ENCODE measurements at regions not wholly inside any gene's neighbourhood (a gene's known extent, or its start where the extent isn't known, plus 50 kb on each side); places are given as distances from the start of the nearest gene placed in this dataset.

DNA sequence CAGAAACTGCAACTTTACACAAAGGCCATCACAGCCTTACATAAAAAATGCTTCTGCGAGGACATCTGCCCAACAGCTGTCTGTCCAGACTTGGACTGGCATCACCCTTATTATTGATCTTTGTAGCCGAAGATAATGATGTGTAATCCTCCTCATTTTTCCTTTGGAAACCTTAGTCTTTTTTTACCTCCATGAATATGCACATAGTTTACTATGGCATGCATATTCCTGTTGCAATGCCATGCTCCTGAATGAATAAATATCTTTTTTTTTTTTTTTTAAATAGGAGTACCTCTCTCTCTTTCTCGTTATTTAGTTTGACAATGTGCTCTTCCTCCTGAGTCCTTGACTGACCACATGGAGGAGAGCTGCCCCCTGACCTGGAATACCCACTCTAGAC, 409.6 kb upstream of the USP24 start:
- Histone ChIP-seq H2BK5ac (ENCODE audit: insufficient read length, low read length) (no peak overlapping the region), H3K79me2 (ENCODE audit: insufficient read depth, low read length) (no peaks in the 10 kb centered on the region), H3K9ac (ENCODE audit: extremely low read depth, insufficient read length, low read length) (no peak overlapping the region), H3K4me2 (ENCODE audit: insufficient read depth, insufficient read length, low read length) (no peak overlapping the region), H2BK15ac (ENCODE audit: low read depth, low read length) (no peak overlapping the region), H2BK20ac (ENCODE audit: low read depth, low read length, poor library complexity, severe bottlenecking) (no peak overlapping the region), H3K9me3 (ENCODE audit: control insufficient read depth, low read depth, low read length) (no peaks in the 10 kb centered on the region), H2BK120ac (ENCODE audit: low read depth, low read length, poor library complexity, severe bottlenecking) (no peak overlapping the region), H3K4me1 (ENCODE audit: insufficient read depth, low read length) (no peaks in the 10 kb centered on the region; the same call in 1 of the 2 replicates), H3K27me3 (ENCODE audit: insufficient read depth, low read length) (no peaks in the 10 kb centered on the region), H3K27ac (ENCODE audit: insufficient read length, low read depth, low read length) (no peak overlapping the region), H3K79me1 (ENCODE audit: insufficient read depth, low read depth, low read length, poor library complexity, severe bottlenecking) (no peaks in the 10 kb centered on the region), H4K8ac (replicated peaks; ENCODE audit: insufficient read length, low read depth, low read length) (no peak overlapping the region), H2BK12ac (ENCODE audit: insufficient read length, low read depth, low read length) (no peak overlapping the region), H4K91ac (ENCODE audit: insufficient read length, low read depth, low read length) (no peak overlapping the region), H3K56ac (ENCODE audit: insufficient read length, low read depth, low read length) (no peak overlapping the region), H4K5ac (ENCODE audit: insufficient read length, low read depth, low read length) (no peak overlapping the region), H3K23ac (ENCODE audit: insufficient read length, low read depth, low read length) (no peak overlapping the region), H3K23me2 (ENCODE audit: insufficient read length, low read depth, low read length, poor library complexity, severe bottlenecking) (no peaks in the 10 kb centered on the region), H4K20me1 (ENCODE audit: control insufficient read depth, insufficient read depth, insufficient read length) (no peaks in the 10 kb centered on the region), H2AK5ac (ENCODE audit: insufficient read length, low read length) (no peak overlapping the region), H2AFZ (ENCODE audit: low read length) (no peak overlapping the region), H3T11ph (ENCODE audit: low read length) (no peak overlapping the region), H3K18ac (ENCODE audit: insufficient read length, low read depth, low read length) (no peak overlapping the region), H3K14ac (ENCODE audit: insufficient read depth, low read length) (no peak overlapping the region), H3K4ac (ENCODE audit: low read depth, low read length) (no peak overlapping the region)
- TF ChIP-seq, protein P1, sequence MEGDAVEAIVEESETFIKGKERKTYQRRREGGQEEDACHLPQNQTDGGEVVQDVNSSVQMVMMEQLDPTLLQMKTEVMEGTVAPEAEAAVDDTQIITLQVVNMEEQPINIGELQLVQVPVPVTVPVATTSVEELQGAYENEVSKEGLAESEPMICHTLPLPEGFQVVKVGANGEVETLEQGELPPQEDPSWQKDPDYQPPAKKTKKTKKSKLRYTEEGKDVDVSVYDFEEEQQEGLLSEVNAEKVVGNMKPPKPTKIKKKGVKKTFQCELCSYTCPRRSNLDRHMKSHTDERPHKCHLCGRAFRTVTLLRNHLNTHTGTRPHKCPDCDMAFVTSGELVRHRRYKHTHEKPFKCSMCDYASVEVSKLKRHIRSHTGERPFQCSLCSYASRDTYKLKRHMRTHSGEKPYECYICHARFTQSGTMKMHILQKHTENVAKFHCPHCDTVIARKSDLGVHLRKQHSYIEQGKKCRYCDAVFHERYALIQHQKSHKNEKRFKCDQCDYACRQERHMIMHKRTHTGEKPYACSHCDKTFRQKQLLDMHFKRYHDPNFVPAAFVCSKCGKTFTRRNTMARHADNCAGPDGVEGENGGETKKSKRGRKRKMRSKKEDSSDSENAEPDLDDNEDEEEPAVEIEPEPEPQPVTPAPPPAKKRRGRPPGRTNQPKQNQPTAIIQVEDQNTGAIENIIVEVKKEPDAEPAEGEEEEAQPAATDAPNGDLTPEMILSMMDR (conservative IDR thresholded peaks at IDR 0.05): no peak
- no peak overlapping the region for H3K27ac Mint-ChIP-seq
- H3K36me3 Mint-ChIP-seq (ENCODE audit: insufficient read depth in 1 of 3, low read depth in 3 of 3): no peaks in the 10 kb centered on the region; a peak in 1 of 7 replicates
- DNase-seq: no peak
- H3K27me3 Mint-ChIP-seq (ENCODE audit: low read depth): no peaks in the 10 kb centered on the region
- no peaks in the 10 kb centered on the region; a peak in 1 of 5 replicates for H3K9me3 Mint-ChIP-seq
- H3K4me1 Mint-ChIP-seq: peaks cover 4 to 6% of the 10 kb centered on the region in 2 experiments
- WGBS (ENCODE audit: extremely low coverage, insufficient read length, low lambda C conversion rate): no CpG with 5 or more reads among the region's 3 CpGs
- no peak overlapping the region for H3K4me3 Mint-ChIP-seq

Measured in H9 (cell line).